AG04449 (cell line): ENCODE measurements at regions not wholly inside any gene's neighbourhood (a gene's known extent, or its start where the extent isn't known, plus 50 kb on each side); places are given as distances from the start of the nearest gene placed in this dataset.

Experiments
- CTCF ChIA-PET: fragments of 350-600 bp; formaldehyde crosslinking; extraction: SDS; loops from one replicate; lab custom pipeline; 2021; ENCODE audit warnings: antibody characterized with exemption; lab: Yijun Ruan, JAX
- POLR2A ChIA-PET: fragments of 400-600, 350-600 bp; formaldehyde crosslinking; extraction: SDS; loops from one replicate; lab custom pipeline; 2020; ENCODE audit warnings: antibody characterized with exemption, inconsistent platforms; lab: Yijun Ruan, JAX
- DNase-seq: peaks from one replicate; pipeline ENCODE4 v3.0.0-alpha.2; 2010; ENCODE audit warnings: low read depth, low spot score
- H3K4me3 ChIP-seq: 2 replicates; pipeline ENCODE4 v1.5.1; 2011; ENCODE audit warnings: low read depth, mild to moderate bottlenecking, control low read depth, low read length
- CTCF ChIP-seq: IDR thresholded peaks from one replicate; pipeline ENCODE4 v1.5.1; 2011; ENCODE audit warnings: mild to moderate bottlenecking, moderate library complexity, low read length, control low read depth, inconsistent platforms; ENCODE audit not compliant: insufficient read depth; ENCODE audit errors: missing control alignments

GRCh38 chr9:18045326-18045725, 428.6 kb upstream of the ADAMTSL1 start:
- ChIA-PET CTCF (no interaction called here), POLR2A (no interaction called here)
- H3K4me3 ChIP-seq = no peak overlapping the region
- no peak for DNase-seq
- no peak for TF ChIP-seq CTCF

- CTCF ChIA-PET = no interaction called here
- H3K4me3 ChIP-seq = no peak overlapping the region
- TF ChIP-seq CTCF = no peak
- POLR2A ChIA-PET = no interaction called here
- DNase-seq = no peak
Measured at GRCh38 chr9:18046068-18046467, 427.9 kb upstream of the ADAMTSL1 start.

- CTCF ChIA-PET = no interaction called here
- no peak overlapping the region for H3K4me3 ChIP-seq
- POLR2A ChIA-PET = no interaction called here
- no peak for TF ChIP-seq CTCF
- no peak for DNase-seq
Measured at GRCh38 chr9:18051638-18052037, 422.3 kb upstream of the ADAMTSL1 start.

GRCh38 chr9:18052060-18052459, 421.9 kb upstream of the ADAMTSL1 start:
- TF ChIP-seq CTCF = no peak
- DNase-seq = no peak
- POLR2A ChIA-PET = no interaction called here
- CTCF ChIA-PET = no interaction called here
- H3K4me3 ChIP-seq = no peak overlapping the region

- no peak for DNase-seq
- H3K4me3 ChIP-seq = no peak overlapping the region
- CTCF ChIA-PET = no interaction called here
- no peak for TF ChIP-seq CTCF
- POLR2A ChIA-PET = no interaction called here
Measured at GRCh38 chr9:18056269-18056992, 417.5 kb upstream of the ADAMTSL1 start.

GRCh38 chr9:18056993-18057369, 417.0 kb upstream of the ADAMTSL1 start:
- no peak for TF ChIP-seq CTCF
- ChIA-PET CTCF (no interaction called here), POLR2A (no interaction called here)
- H3K4me3 ChIP-seq = no peak overlapping the region
- no peak for DNase-seq
